ENCODE measurements at regions not wholly inside any gene's neighbourhood (a gene's known extent, or its start where the extent isn't known, plus 50 kb on each side); places are given as distances from the start of the nearest gene placed in this dataset.

DNA sequence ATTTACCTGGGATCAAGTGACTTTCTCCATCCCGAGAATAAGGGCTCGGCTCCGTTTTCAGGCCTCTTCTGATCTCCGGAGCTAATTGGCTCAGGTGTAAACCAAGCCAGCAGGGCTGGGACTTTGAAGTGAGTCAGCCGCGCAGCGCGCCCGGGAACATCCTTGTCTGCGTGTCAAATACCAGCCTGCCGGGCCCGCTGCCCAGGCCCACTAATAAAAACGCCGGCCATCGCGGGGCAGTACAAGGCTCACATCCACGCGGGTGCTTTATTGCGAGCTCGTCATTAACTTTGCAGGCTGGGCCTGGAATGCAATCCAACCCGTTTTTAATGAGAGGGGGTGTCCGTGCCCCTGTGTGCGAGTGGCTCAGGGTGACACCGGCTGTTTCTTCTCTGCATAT lies 416.8 kb downstream of the IRX2 start:
- DNase-seq (ENCODE audit: low read depth) = no peak

DNA sequence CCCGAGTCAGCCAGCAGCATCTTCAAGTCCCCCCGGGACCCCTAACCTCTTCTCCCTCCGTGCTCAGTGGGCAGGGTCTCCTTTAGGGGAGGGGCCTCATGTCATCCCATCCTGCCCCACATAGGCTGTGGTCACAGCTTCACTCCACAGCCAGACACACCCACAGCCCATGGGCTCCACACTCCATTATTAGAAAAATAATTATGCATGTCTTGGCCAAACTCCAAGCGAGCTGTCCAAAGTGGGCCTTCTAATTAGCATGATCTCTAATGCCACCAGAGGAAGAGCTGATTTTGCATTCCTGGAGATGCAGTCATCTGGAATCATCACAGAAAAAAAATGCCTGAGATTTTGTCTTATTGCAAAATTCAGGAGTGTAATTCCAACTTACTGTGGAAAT lies 418.2 kb downstream of the IRX2 start:
- DNase-seq (ENCODE audit: low read depth) = no peak

DNA sequence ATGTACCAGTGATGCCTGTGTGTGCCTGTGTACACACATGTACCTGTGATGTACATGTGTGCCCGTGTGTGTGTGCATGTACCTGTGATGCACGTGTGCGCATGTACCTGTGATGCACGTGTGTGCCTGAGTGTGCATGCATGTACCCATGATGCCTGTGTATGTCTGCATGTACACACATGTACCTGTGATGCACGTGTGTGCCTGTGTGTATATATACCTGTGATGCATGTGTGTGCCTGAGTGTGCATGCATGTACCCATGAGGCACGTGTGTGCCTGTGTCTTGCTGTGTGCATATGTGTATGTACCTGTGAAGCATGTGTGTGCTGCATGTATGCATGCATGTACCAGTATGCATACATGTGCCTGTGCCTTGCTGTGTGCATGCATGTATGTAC lies 419.0 kb downstream of the IRX2 start:
- DNase-seq (ENCODE audit: low read depth) = no peak

DNA sequence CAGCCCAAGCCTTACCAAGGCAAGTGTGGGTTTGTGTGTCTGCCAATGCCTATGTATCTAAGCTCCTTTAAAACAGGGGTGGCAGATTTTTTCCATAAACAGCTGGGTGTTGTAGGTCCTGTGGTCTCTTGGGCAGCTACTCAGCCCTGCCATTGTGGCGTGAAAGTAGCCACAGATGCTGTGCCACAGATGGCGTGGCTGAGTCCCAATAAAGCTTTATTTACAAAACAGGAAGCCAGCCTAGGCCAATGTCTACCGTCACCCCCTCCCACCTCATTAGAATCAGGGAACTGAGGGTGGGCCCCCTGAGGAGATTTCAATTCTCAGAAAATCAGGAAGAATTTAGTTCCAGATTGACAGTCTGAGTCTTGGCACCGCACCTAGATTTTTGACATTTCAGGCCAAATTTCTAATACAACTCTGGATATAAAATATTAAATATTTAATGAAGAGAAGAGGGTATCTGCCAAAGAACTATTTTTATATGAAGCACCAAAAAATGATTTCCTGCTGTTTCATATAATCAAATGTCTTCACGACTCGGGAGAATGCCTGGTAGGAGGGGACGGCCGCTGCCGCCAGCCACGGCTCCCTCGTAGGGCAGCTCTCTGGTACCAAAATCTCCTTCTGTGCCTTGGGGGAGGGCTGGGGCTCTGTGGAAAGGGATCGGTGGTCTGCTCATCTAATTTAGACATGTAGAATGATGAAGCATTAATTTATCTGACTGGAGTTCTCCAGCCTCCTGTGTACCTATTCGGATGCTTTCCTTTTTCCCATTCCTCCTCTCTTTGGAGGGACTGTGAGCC lies 420.9 kb downstream of the IRX2 start:
- DNase-seq (ENCODE audit: low read depth) = no peak

DNA sequence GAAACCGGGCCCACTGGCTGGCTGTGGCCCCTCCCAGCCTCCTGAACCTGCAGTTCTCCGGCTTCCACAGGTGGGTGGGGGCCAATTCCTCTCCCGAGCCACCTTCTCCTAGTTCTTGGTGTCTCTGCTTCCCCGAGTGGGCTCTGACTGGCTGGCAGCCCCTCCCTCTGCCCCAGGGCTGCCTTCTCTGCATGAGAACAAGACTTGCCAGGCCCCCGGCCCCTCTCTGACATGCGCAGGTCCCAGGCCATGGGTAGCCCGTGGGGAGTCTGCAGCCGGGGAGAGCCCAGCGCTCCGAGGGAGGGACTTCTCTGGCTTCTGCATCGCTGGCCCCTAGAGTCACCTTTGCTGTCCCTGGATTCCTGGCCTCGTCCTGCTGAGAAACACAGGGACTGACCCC lies 421.7 kb downstream of the IRX2 start:
- DNase-seq (ENCODE audit: low read depth) = no peak

DNA sequence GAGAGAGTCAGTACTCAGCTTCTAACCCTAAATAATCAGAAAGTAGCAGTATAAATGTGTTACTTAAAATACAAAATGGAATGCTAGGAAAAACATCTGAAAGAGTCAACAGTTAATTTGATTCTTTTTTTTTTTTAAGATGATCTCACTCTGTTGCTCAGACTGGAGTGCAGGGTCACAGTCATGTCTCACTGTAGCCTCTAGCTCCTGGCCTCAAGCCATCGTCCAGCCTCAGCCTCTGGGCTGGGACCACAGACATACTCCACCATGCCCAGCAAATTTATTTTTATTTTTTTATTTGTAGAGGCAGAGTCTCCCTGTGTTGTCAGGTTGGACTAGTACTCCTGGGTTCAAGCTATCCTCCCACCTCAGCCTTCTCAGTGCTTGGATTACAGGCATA lies 424.9 kb downstream of the IRX2 start:
- no peak for DNase-seq (ENCODE audit: low read depth)

DNA sequence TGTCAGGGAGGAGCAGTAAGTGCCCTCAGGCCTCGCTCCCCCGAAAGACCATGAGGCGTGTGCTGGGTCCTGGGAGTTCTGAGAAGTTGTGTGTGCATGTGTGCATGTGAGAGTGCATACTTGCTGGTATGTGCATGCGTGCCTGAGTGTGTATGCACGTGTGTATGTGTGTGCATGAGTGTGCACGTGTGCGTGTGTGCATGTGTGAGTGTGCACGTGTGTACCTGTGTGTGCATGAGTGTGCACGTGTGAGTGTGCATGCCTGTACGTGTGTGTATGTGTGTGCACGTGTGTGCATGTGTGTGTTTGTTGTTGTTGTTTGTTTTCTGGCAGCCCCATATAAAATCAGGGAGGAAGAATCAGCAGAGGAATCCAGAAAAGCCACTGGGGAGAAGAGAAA lies 426.7 kb downstream of the IRX2 start:
- DNase-seq (ENCODE audit: low read depth) = no peak

DNA sequence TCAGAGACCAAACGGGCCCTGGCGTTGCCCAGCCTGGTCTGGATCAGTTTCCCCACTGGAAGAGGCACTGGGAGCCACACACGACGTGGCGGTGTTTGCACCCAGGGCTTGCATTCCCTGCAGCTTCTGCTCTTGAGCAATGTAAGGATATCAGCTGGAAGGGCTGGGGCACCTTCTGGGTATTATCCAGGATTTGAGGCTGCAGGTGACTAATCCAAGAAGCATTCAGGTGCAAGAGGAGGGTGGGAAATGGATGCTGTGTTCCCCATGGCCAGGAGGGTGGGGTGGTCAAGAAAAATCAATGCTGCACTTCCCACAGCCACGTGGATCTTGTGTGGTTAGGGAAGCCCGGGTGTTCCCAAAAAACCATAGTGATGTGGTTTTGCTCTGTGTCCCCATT lies 430.9 kb downstream of the IRX2 start:
- no peak for DNase-seq (ENCODE audit: low read depth)

DNA sequence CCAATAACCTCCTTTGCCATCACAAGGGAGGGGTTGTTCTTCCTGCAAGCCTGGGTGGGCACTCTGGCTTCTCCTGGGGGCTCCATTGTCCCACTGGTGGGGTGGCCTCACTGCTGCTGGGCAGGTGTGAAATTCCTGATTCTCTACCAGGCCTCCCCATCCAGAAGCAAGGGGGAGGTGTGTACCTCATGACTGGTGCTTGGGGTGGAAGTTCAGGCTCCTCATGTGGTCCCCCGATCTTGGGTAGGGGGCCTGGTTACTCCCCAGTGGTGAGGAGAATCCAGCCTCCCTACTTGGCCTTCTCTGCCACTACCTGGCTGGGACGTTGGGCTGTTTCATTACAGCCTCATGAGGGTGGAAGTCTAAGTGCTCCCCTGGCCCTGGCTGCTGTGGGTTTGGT lies 433.9 kb downstream of the IRX2 start:
- no peak for DNase-seq (ENCODE audit: low read depth)

DNA sequence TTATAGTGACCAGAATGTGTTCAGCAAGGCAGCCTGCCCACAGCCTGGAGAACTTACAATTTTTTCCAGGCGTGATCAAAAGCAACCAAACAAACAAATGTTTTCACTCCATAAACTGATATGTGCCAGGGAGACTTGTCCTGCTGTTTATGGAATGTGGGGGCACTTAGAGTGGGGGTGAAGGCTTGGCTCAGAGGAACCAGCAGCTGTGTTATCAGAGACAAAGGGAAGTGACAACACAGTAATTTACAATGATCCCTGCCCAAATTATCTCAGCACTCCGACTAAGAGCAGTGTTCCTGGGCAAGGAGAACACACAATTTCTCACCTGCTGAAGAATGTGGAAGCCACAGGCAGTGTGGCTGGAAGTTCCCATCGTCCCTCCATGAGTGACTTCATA lies 429.1 kb upstream of the IRX4 start:
- no peak for DNase-seq (ENCODE audit: low read depth)

DNA sequence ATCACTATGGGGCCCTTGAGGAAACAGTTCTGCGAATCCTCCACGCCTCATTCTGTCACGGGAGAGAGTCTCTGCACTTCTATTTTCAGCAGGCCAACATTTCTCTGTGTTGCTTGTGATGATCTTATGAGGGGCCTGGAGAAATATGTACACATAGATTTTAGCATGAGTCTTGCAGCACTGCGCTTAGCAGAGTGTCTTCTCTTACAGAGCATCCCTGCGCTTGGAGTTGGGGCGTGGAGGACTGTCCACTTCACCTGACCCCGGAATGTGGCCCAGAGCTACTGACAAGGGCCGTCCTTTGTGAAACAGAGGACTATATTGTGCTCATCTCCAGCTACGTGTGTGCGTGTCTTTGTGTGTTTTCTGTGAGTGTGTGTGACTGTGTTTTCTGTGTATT lies 428.2 kb upstream of the IRX4 start:
- no peak for DNase-seq (ENCODE audit: low read depth)

DNA sequence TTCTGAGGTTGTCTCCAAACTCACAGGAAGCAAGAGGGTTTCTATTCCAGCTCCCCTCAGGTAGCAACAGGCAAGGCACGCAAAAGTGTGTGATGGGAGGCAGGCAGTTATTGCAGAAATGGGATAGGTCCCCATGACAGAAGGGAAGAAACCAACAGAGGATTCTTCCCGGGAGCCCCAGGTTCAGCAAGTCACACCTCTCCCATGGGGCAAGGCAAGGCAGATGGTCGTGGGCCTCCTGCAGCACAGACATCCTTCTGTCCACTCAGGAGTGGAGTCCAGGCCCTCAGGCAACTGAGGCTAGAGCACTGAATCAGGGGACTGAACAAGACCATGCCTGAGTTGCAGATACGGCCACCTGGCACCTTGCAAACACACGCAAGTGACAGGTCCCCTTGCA lies 424.9 kb upstream of the IRX4 start:
- no peak for DNase-seq (ENCODE audit: low read depth)

DNA sequence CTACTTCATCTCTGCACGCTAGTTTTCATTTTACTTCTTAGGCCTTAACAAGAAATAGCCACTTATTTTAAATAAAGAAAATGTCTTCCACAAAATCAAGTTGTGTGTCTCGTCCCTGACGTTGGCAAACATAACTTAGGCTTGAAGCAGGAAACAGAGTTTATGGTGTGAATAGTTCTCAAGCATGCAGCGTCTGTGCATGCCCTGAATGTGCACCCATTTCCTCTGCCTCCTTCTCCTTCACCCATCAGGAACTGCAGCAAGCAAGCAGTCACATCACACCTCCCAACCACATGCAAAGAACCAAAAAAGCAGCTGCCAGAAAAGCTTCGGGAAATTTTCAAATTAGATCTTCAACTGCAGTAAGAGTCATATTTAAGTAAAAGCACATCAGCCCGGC lies 424.0 kb upstream of the IRX4 start:
- no peak for DNase-seq (ENCODE audit: low read depth)

DNA sequence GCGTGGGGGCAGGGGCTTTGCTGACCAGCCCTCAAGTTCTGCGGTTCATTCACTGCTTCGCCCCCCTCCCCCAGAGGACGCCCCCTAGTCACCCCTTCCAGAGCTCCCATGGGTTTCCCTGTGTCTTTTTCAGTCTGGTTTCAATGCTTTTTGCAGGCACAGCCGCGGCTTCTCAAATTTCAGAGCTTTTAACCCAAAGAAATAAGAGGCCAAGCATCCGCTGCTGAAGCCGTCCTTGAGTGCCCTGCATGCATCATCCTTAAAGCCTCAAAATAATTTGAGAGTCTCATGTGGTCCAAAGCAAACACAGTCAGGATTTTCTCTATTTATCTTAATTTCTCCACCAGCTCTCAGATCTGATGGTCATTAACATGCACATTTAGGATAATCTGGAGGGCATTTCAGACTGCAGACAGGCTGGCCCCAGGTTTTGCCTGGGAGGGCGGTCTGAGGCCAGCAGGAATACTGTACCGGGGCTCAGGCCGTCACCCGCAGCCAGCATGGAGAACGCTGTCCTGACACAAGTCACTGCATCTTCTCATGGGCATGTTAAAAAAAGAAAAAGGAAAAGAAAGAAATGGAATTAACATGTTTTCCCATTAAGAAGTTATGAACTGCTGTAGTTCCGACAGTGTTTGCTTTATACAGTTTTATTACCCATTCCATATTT lies 420.8 kb upstream of the IRX4 start:
- no peak for DNase-seq (ENCODE audit: low read depth)

DNA sequence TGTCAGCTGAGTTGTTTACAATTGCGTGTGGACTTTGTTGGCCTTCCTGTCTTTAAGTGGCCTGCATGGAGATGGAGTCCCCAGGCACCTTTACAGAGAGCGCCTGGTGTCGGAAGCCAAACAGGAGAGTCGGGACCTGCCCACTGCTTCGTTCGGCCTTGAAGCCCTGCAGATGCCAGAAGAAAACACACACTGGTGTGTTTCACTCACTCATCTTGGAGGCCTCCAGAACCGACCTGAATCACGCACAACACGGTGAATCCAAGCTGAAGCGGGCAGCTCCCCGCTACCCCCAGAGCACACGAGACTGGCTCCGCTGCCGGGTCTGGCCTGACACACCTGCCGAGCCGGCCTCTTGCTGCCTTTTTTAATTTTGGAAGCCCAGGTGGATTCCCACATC lies 419.4 kb upstream of the IRX4 start:
- DNase-seq (ENCODE audit: low read depth) = no peak

DNA sequence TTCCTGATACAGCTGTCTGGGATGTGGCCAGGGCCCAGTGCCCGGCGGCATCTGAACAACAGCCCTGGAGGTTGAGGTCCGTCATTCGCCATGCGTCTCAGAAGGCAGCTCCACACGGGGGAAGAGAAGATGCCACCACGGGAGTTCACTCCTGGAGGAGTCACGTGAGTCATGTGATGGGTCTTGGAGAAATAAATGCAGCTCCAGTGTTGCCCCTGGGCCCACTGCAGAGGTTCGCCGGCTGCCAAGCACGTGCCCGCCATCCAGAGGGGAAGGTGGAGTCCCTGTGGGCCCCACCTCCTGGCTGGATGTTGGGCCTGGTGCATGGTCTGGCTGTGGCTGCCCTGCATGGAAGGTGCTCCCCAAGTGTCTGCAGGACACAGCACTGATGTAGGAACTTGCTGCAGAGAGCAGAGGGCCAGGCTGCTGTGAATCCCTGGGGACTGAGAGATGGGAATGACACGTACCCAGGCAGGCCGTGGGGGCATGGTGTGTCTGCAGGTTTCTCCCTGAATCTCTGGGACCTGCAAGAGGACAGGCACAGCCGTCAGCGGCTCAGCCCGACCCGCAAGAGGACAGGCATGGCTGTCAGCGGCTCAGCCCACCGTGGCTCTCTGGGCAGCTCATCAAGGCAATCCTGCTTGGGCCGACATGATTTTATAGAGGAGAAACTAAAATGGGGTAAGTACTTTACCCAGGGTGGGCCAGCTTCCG lies 418.3 kb upstream of the IRX4 start:
- DNase-seq (ENCODE audit: low read depth) = no peak

DNA sequence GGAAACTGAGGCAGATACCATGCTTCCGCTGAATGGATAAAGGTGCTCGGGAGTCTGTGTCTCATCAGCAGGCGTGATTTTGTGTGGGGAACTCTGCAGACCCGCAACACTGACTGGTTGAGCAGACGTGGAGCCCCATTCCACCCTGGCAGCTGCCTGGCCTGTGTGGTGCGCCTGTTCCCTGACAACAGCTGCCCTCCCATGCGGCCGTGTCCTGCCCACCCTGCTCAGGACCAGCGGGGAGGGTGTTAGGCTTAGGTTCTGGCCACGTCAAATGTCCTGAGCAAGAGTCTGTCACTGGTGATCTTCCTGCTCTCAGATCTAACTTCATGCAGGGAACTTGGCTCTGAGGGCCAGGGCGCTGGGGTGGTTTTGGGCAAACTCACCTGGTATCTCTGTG lies 417.7 kb upstream of the IRX4 start:
- no peak for DNase-seq (ENCODE audit: low read depth)

DNA sequence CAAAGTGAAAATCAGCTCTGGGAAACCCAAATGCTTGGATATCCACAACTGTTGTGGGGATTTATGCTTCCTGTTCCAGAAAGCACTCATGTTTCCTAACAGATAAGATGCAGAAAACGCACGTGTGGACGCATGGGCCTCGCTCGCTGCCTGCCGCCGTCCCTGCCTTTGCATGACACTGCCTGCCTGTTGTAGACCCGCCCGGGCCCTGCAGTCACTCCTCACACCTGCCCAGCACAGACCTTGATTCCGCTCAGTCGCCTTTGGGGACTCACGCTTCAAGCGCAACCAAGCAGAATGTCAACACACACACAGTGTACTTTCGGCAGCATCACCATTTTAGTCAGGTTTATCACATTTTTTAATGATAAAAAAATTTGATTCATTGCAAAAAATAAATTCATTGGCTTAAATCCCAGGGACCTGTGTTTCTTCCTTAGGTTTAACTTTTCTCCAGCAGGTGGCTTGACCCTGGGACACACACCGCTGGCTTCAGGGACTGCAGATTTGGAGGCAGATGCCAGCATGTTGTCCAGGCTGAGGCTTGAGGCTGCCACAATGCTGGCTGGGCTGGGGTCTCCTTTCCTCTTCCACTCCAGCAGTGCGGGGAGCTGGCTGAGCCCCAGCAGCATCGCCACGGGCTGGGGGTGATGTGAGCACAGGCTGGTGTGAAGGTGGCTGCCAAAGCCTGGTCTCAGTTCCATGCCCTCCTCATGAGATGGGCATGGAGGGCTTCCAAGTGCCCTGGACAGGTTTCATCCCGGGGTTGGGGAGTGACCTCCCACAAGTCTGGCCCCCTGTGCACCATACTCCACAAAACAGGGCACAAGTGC lies 416.9 kb upstream of the IRX4 start:
- no peak for DNase-seq (ENCODE audit: low read depth)

DNA sequence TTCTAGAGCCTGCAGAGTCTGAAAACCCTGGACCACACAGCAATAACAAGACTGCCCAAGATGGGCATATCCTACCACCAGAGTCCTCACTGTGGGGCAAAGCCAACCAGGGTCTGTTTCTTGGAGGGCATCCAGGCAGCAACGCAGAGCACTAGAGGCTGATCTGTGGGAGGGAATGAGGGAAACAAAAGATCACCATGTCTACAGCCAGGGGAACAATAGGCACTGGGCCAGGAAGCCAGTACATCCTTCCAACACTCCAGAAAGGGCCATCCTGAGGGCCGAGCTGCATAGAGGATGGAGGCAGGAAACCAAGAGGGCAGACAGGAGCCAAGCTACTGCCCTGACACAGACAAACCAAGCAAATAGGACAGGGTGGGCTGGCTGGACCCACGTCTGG lies 416.1 kb upstream of the IRX4 start:
- DNase-seq (ENCODE audit: low read depth) = no peak

DNA sequence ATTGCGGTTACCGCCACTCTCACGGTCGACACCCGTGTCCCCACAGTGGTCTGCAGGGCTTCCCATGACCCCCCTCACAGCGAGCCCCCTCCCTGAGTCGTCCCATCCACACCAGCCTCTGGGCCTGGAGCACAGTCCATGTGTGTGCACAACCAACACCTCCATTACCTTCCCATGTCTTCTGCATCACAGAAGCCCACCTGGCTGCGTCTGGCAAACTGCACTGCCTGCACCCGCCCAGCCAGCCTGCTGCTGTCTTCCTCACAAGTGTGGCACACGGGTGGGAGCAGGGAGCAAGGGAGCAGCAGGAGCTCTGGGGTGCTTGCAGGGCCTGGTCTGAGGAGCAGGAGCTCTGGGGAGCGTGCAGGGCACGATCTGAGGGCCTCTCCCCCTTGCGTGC lies 415.3 kb upstream of the IRX4 start:
- DNase-seq (ENCODE audit: low read depth) = no peak

DNA sequence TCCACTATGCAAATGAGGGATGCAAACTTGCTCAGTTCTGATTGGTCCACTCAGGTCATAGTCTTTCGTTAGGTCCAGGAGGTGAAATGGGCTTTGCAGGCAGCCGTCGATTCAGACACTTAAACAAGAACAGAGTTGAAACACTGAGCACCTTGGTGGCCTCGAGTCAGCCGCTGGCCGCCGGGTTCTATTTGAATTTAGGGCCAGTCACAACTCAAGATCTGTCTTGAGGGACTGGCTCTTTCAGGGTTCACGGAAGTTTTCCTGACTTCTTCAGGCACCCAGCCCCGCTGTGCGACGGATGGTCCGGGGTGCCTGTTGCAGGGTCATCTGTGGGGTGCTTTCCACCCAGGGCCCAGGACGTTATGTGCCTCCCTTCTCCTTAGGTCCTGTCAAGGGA lies 412.8 kb upstream of the IRX4 start:
- DNase-seq (ENCODE audit: low read depth) = no peak

DNA sequence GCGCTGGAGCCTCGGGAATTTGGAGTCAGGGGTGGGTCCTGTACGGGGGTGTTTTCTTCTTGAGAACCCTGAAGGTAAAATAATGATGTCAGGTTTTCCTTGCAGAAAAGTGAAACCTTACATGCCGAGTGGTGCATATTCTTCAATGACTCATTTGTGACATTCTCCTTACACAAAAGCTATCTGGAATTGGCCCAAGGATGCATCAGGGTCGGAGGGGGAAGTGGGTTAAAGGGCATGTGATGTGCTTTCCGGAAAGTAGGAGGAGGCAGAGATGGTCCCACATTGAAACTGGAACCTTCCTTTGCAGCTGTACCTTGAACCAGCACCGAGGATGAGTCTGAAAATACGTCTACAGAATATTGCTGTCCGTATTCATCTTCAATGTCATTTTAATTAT lies 411.2 kb upstream of the IRX4 start:
- no peak for DNase-seq (ENCODE audit: low read depth)
